Left lung (tissue), 4 donors: ENCODE measurements at regions not wholly inside any gene's neighbourhood (a gene's known extent, or its start where the extent isn't known, plus 50 kb on each side); places are given as distances from the start of the nearest gene placed in this dataset.

Source experiments
- ATAC-seq: fragments of 200-7000 bp; cut with Tn5 transposase; one replicate; pipeline ENCODE4 v1.9.1; 2020; ENCODE audit warnings: moderate library complexity
- DNase-seq, 4 donors: peaks; one replicate each; pipeline ENCODE4 v3.0.0-alpha.2; 2013 to 2020
- H3K27ac ChIP-seq, 2 donors: fragments of 200-600 bp; sonication (generic) in 1 of 2; one replicate each; pipeline versions ENCODE4 v1.5.0 to v1.8.0; 2020 to 2021
- H3K27me3 ChIP-seq, 2 donors: fragments of 200-600 bp; sonication (generic) in 1 of 2; one replicate each; pipeline versions ENCODE4 v1.5.0 to v1.8.0; 2020 to 2021
- H3K36me3 ChIP-seq, 2 donors: fragments of 200-600 bp; sonication (generic) in 1 of 2; one replicate each; pipeline versions ENCODE4 v1.5.0 to v1.8.0; 2020 to 2021
- H3K4me1 ChIP-seq, 2 donors: fragments of 200-600 bp; one replicate each; pipeline ENCODE4 v1.8.0; 2021
- H3K4me3 ChIP-seq, 2 donors: fragments of 200-600 bp; sonication (generic) in 1 of 2; one replicate each; pipeline versions ENCODE4 v1.5.0 to v1.8.0; 2020 to 2021; ENCODE audit warnings: mild to moderate bottlenecking in 1 of 2
- H3K9me3 ChIP-seq, 2 donors: fragments of 200-600 bp; sonication (generic) in 1 of 2; one replicate each; pipeline versions ENCODE4 v1.5.0 to v1.8.0; 2020 to 2021
- CTCF ChIP-seq, 2 donors: fragments of 200-600 bp; sonication (generic) in 1 of 2; IDR thresholded peaks; one replicate each; pipeline versions ENCODE4 v1.5.0 to v1.8.0; 2021; ENCODE audit warnings: antibody characterized with exemption in 2 of 2
- intact Hi-C, 2 donors: fragments of 100-400 bp; cut with DNase I; formaldehyde crosslinking; loops; one replicate each; pipeline versions ENCODE4 v1.11.2 to v1.14.2; 2022
- donor health status: DM: no; HTN: yes; CAD: no.
- donor health status: DM: no; HTN: no; CAD: no.

DNA sequence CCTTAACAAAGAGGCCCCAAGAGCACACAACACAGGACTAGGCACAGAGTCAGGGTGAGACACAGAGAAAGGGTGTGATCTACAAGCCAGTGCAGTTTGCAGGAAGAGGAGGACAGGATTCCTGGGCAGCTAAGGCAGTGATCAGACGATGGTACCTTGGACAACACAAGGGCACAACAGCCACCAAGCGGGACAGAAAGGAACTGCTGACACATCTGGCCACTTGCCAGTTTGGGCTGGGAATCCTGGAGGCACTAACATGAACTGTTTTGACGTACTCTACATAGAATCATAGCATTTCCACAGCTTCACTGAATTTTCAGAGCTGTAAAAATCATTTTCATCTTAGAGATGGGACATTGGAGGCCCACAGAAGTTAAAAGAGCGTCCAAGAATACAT is 221.5 kb upstream of the SLC35G4 start:
- peak in 1 of 2 donors; percentile 28 for TF ChIP-seq CTCF (IDR thresholded peaks at IDR 0.05)
- no peak overlapping the region for H3K27ac ChIP-seq
- H3K9me3 ChIP-seq, result no peaks in the 10 kb centered on the region
- DNase-seq (peak in 1 of 4 donors; percentile 55), ATAC-seq (peak; percentile 27)
- intact Hi-C loops, result no loop called here
- no peaks in the 10 kb centered on the region for H3K36me3 ChIP-seq
- H3K4me3 ChIP-seq, result no peak overlapping the region
- no peaks in the 10 kb centered on the region for H3K4me1 ChIP-seq
- H3K27me3 ChIP-seq, result no peaks in the 10 kb centered on the region

DNA sequence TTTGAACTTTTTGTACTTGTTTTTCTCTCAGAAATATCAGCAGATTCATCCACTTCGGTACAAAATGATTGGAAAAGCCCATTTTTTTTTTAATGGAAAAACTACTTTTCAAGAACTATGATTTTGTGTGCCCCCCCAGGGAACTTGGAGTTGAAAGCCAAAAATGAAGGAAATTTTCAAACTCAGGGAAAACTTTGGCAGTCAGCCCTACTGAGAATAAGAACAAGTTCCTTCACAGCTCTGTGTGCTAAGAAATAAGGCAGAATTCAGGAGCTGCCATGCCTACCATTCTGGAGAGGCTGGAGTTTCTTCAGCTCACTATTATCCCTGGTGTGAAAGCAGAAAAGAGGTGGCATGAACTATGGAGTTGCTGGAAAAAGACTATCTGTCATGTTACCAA is 226.0 kb upstream of the SLC35G4 start:
- intact Hi-C loops, result no loop called here
- ATAC-seq (no peak), DNase-seq (peak in 2 of 4 donors; percentile 7 to 16)
- Histone ChIP-seq H3K27ac (no peak overlapping the region), H3K4me1 (no peaks in the 10 kb centered on the region), H3K27me3 (no peaks in the 10 kb centered on the region), H3K4me3 (no peak overlapping the region), H3K36me3 (no peaks in the 10 kb centered on the region), H3K9me3 (no peaks in the 10 kb centered on the region)
- no peak for TF ChIP-seq CTCF (IDR thresholded peaks at IDR 0.05)

- Histone ChIP-seq H3K27me3 (no peaks in the 10 kb centered on the region), H3K9me3 (no peaks in the 10 kb centered on the region), H3K36me3 (no peaks in the 10 kb centered on the region), H3K27ac (no peak overlapping the region), H3K4me3 (no peak overlapping the region), H3K4me1 (no peaks in the 10 kb centered on the region)
- no peak for TF ChIP-seq CTCF (IDR thresholded peaks at IDR 0.05)
- DNase-seq (peak in 1 of 4 donors; percentile 51), ATAC-seq (no peak)
- intact Hi-C loops, result no loop called here
Observed at GRCh38 chr18:11380968-11381367, 228.4 kb upstream of the SLC35G4 start.

GRCh38 chr18:11379660-11380059 is 229.7 kb upstream of the SLC35G4 start:
- no peak overlapping the region for H3K27ac ChIP-seq
- no peaks in the 10 kb centered on the region for H3K4me1 ChIP-seq
- no peak for TF ChIP-seq CTCF (IDR thresholded peaks at IDR 0.05)
- no peaks in the 10 kb centered on the region for H3K27me3 ChIP-seq
- intact Hi-C loops, result no loop called here
- no peak overlapping the region for H3K4me3 ChIP-seq
- no peaks in the 10 kb centered on the region for H3K9me3 ChIP-seq
- DNase-seq (peak in 1 of 4 donors; percentile 51), ATAC-seq (no peak)
- H3K36me3 ChIP-seq, result no peaks in the 10 kb centered on the region

DNA sequence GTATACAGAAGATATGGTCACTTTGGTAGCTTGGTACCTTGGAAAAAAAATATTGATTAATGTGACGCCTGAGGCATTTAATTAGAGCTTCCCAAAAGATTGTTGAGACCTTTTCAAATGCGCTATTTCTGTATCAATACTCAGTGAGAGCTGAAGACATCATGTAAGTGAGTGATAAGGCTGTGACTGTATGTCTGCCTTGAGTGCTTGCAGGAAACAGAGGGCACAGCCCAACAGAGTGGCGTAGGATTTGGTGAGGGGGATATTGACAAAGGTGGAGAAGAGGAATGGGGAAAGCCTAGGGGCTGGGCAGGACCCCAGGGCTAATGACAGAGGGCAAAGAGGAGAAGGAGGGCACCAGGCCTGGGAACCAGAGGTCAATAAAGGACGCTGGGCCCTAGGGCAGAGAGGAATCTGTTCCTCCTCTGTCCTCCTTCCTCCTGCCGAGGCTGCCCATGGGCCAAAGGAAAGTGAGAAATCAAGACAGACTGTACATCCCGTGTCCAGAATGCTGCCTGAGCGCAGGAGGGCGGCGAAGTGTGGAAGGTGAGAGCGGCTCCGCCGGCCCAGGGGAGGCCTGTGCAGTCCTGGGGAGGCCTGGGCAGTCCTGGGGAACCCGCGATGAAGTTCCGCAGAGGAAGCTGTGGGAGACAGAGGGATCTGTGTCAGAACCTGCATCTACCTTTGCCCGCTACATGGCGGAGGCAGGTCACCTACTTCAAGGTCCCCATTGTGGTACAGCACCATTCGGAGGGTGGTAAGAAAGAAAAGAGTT is 228.6 kb upstream of the PIEZO2 start:
- TF ChIP-seq CTCF (IDR thresholded peaks at IDR 0.05), result no peak
- H3K9me3 ChIP-seq, result no peaks in the 10 kb centered on the region
- H3K36me3 ChIP-seq, result no peaks in the 10 kb centered on the region
- no peak overlapping the region for H3K4me3 ChIP-seq
- DNase-seq (peak in 1 of 4 donors; percentile 60), ATAC-seq (no peak)
- intact Hi-C loops, result no loop called here
- H3K4me1 ChIP-seq, result no peaks in the 10 kb centered on the region
- no peaks in the 10 kb centered on the region for H3K27me3 ChIP-seq
- no peak overlapping the region for H3K27ac ChIP-seq
